ENCODE measurements at regions not wholly inside any gene's neighbourhood (a gene's known extent, or its start where the extent isn't known, plus 50 kb on each side); places are given as distances from the start of the nearest gene placed in this dataset.

GRCh38 chr11:133716602-133717001 lies 128.7 kb downstream of the SPATA19 start:
- no peaks in the 10 kb centered on the region for H3K79me2 ChIP-seq (ENCODE audit: insufficient read depth, low read length)
- H3K9me3 ChIP-seq (ENCODE audit: control insufficient read depth, low read depth, low read length), result no peaks in the 10 kb centered on the region
- no peak overlapping the region for H2BK5ac ChIP-seq (ENCODE audit: insufficient read length, low read length)
- WGBS (ENCODE audit: extremely low coverage, insufficient read length, low lambda C conversion rate), result no CpG with 5 or more reads among the region's 7 CpGs
- Mint-ChIP-seq H3K4me3 (no peak overlapping the region), H3K27me3 (ENCODE audit: low read depth) (peaks cover 47% of the 10 kb centered on the region), H3K9me3 (no peaks in the 10 kb centered on the region), H3K27ac (no peak overlapping the region), H3K36me3 (ENCODE audit: insufficient read depth in 1 of 3, low read depth in 3 of 3) (no peaks in the 10 kb centered on the region; a peak in 2 of 7 replicates), H3K4me1 (peaks cover 26 to 34% of the 10 kb centered on the region in 2 experiments)
- H4K8ac ChIP-seq (replicated peaks; ENCODE audit: insufficient read length, low read depth, low read length), result no peak overlapping the region
- no peak overlapping the region for H2BK12ac ChIP-seq (ENCODE audit: insufficient read length, low read depth, low read length)
- H2BK15ac ChIP-seq (ENCODE audit: low read depth, low read length), result no peak overlapping the region
- H4K91ac ChIP-seq (ENCODE audit: insufficient read length, low read depth, low read length), result no peak overlapping the region
- H3T11ph ChIP-seq (ENCODE audit: low read length), result no peak overlapping the region
- peaks cover 3% of the 10 kb centered on the region; the same call in 1 of the 2 replicates for H3K27me3 ChIP-seq (ENCODE audit: insufficient read depth, low read length)
- H3K79me1 ChIP-seq (ENCODE audit: insufficient read depth, low read depth, low read length, poor library complexity, severe bottlenecking), result no peaks in the 10 kb centered on the region
- H3K4me1 ChIP-seq (ENCODE audit: insufficient read depth, low read length), result peaks cover 18% of the 10 kb centered on the region; the same call in 1 of the 2 replicates
- H2AK5ac ChIP-seq (ENCODE audit: insufficient read length, low read length), result no peak overlapping the region
- H4K20me1 ChIP-seq (ENCODE audit: control insufficient read depth, insufficient read depth, insufficient read length), result no peaks in the 10 kb centered on the region
- no peak for DNase-seq
- no peak overlapping the region for H3K14ac ChIP-seq (ENCODE audit: insufficient read depth, low read length)
- no peak overlapping the region for H3K27ac ChIP-seq (ENCODE audit: insufficient read length, low read depth, low read length)
- H4K5ac ChIP-seq (ENCODE audit: insufficient read length, low read depth, low read length), result no peak overlapping the region
- H3K4me2 ChIP-seq (ENCODE audit: insufficient read depth, insufficient read length, low read length), result no peak overlapping the region
- H3K23ac ChIP-seq (ENCODE audit: insufficient read length, low read depth, low read length), result no peak overlapping the region
- no peak overlapping the region for H2BK20ac ChIP-seq (ENCODE audit: low read depth, low read length, poor library complexity, severe bottlenecking)
- no peak overlapping the region for H2BK120ac ChIP-seq (ENCODE audit: low read depth, low read length, poor library complexity, severe bottlenecking)
- H3K56ac ChIP-seq (ENCODE audit: insufficient read length, low read depth, low read length), result no peak overlapping the region
- no peak overlapping the region for H3K4ac ChIP-seq (ENCODE audit: low read depth, low read length)
- H2AFZ ChIP-seq (ENCODE audit: low read length), result no peak overlapping the region
- no peak for TF ChIP-seq CTCF (conservative IDR thresholded peaks at IDR 0.05)
- H3K23me2 ChIP-seq (ENCODE audit: insufficient read length, low read depth, low read length, poor library complexity, severe bottlenecking), result no peaks in the 10 kb centered on the region
- no peak overlapping the region for H3K9ac ChIP-seq (ENCODE audit: extremely low read depth, insufficient read length, low read length)
- no peak overlapping the region for H3K18ac ChIP-seq (ENCODE audit: insufficient read length, low read depth, low read length)

Data from H9 (cell line).